ENCODE measurements at regions not wholly inside any gene's neighbourhood (a gene's known extent, or its start where the extent isn't known, plus 50 kb on each side); places are given as distances from the start of the nearest gene placed in this dataset.

DNA sequence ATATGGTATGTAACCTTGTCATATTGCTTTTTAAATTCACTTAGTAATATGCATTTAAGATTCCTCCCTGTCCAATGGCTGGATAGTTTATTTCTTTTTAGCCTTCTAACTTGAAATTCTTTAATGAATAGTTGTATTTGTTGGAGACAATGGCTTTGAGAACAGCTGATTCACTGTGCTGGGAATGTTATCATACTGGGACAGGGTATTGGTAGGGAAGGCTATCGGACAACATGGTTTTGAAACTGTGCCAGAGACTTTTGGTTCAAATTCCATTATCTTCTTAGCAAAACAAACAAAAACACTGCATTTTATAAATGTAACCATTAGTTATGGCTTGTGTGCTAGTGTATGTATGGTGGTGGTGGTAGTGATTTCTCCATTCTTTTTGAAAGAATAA is 517.1 kb upstream of the ANKRD30A start:
- Mint-ChIP-seq H3K27ac (no peak overlapping the region), H3K36me3 (no peaks in the 10 kb centered on the region), H3K4me1 (no peaks in the 10 kb centered on the region), H3K9me3 (peaks cover 2 to 15% (median 6%) of the 10 kb centered on the region in 7 donors), H3K27me3 (ENCODE audit: low read depth in 3 of 3) (no peaks in the 10 kb centered on the region), H3K4me3 (no peak overlapping the region)
- Histone ChIP-seq H3K36me3 (replicated peaks in 1 of 2; ENCODE audit: control insufficient read depth in 1 of 2, insufficient read depth in 2 of 2, low read length in 2 of 2) (no peaks in the 10 kb centered on the region), H4K20me1 (ENCODE audit: insufficient read depth, low read length) (no peaks in the 10 kb centered on the region), H3K79me2 (ENCODE audit: insufficient read depth, low read length) (no peaks in the 10 kb centered on the region), H3K4me3 (replicated peaks in 1 of 3; ENCODE audit: low read depth in 2 of 3, low read length in 3 of 3) (no peak overlapping the region), H2AFZ (ENCODE audit: insufficient read depth, low read depth, low read length, poor library complexity, severe bottlenecking) (no peak overlapping the region), H3K9me3 (replicated peaks in 1 of 2; ENCODE audit: control insufficient read depth in 1 of 2, insufficient read depth in 1 of 2, low read length in 2 of 2) (no peaks in the 10 kb centered on the region), H3K27me3 (ENCODE audit: control insufficient read depth in 2 of 2, insufficient read depth in 2 of 2, low read length in 2 of 2) (no peaks in the 10 kb centered on the region), H3K27ac (ENCODE audit: low read depth in 1 of 2, low read length in 2 of 2) (no peak overlapping the region), H3K4me2 (replicated peaks; ENCODE audit: extremely low read depth, low read length, poor library complexity, severe bottlenecking) (no peak overlapping the region), H3K4me1 (ENCODE audit: control insufficient read depth in 1 of 2, insufficient read depth in 2 of 2, low read length in 2 of 2) (no peaks in the 10 kb centered on the region), H3K9ac (ENCODE audit: insufficient read depth, low read length, poor library complexity, severe bottlenecking) (no peak overlapping the region)
- no peak for DNase-seq
- intact Hi-C loops (cut with micrococcal nuclease): no loop called here
- no CpG with 5 or more reads among the region's 1 CpG for WGBS (ENCODE audit: insufficient coverage)
- TF ChIP-seq, protein P1, sequence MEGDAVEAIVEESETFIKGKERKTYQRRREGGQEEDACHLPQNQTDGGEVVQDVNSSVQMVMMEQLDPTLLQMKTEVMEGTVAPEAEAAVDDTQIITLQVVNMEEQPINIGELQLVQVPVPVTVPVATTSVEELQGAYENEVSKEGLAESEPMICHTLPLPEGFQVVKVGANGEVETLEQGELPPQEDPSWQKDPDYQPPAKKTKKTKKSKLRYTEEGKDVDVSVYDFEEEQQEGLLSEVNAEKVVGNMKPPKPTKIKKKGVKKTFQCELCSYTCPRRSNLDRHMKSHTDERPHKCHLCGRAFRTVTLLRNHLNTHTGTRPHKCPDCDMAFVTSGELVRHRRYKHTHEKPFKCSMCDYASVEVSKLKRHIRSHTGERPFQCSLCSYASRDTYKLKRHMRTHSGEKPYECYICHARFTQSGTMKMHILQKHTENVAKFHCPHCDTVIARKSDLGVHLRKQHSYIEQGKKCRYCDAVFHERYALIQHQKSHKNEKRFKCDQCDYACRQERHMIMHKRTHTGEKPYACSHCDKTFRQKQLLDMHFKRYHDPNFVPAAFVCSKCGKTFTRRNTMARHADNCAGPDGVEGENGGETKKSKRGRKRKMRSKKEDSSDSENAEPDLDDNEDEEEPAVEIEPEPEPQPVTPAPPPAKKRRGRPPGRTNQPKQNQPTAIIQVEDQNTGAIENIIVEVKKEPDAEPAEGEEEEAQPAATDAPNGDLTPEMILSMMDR (IDR thresholded peaks at IDR 0.05): no peak

DNA sequence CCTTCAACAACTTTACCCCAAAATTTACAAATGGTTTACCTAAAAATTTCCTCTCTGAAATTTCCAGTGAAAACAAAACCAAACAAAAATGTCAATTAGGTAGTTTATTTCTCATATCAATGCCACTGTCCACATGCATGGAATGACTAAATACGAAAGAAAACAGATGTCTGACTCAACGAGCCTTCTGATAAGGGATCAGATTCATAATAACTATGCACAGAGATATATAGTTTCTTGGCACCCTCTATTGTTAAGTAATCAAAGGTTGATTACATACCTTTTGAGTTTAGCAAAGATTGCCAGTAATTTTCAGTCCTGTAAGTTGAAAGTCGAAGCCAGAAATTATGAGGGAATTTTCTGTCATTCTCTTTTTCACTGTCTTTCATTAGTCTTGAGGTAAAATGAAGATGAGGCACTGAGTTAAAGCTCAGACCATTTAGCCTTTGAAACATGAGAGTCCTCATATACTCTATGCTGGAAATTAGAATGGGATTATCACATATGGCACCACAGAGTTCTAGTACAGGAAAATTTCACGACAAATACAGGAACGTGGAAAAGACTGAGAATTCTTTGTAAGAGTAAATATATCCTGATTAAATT is 519.1 kb upstream of the ANKRD30A start:
- no peaks in the 10 kb centered on the region for H3K79me2 ChIP-seq (ENCODE audit: insufficient read depth, low read length)
- H3K4me3 ChIP-seq (replicated peaks in 1 of 3; ENCODE audit: low read depth in 2 of 3, low read length in 3 of 3): no peak overlapping the region
- no peaks in the 10 kb centered on the region for H3K9me3 ChIP-seq (replicated peaks in 1 of 2; ENCODE audit: control insufficient read depth in 1 of 2, insufficient read depth in 1 of 2, low read length in 2 of 2)
- intact Hi-C loops (cut with micrococcal nuclease): no loop called here
- Mint-ChIP-seq H3K4me1 (no peaks in the 10 kb centered on the region), H3K27me3 (ENCODE audit: low read depth in 3 of 3) (no peaks in the 10 kb centered on the region), H3K27ac (no peak overlapping the region), H3K4me3 (no peak overlapping the region), H3K36me3 (no peaks in the 10 kb centered on the region), H3K9me3 (peaks cover 0 to 12% (median 4%) of the 10 kb centered on the region in 7 donors)
- H3K27ac ChIP-seq (ENCODE audit: low read depth in 1 of 2, low read length in 2 of 2): no peak overlapping the region
- no peak overlapping the region for H3K9ac ChIP-seq (ENCODE audit: insufficient read depth, low read length, poor library complexity, severe bottlenecking)
- no peaks in the 10 kb centered on the region for H4K20me1 ChIP-seq (ENCODE audit: insufficient read depth, low read length)
- H3K36me3 ChIP-seq (replicated peaks in 1 of 2; ENCODE audit: control insufficient read depth in 1 of 2, insufficient read depth in 2 of 2, low read length in 2 of 2): no peaks in the 10 kb centered on the region
- no peaks in the 10 kb centered on the region for H3K27me3 ChIP-seq (ENCODE audit: control insufficient read depth in 2 of 2, insufficient read depth in 2 of 2, low read length in 2 of 2)
- no peaks in the 10 kb centered on the region for H3K4me1 ChIP-seq (ENCODE audit: control insufficient read depth in 1 of 2, insufficient read depth in 2 of 2, low read length in 2 of 2)
- H2AFZ ChIP-seq (ENCODE audit: insufficient read depth, low read depth, low read length, poor library complexity, severe bottlenecking): no peak overlapping the region
- no peak overlapping the region for H3K4me2 ChIP-seq (replicated peaks; ENCODE audit: extremely low read depth, low read length, poor library complexity, severe bottlenecking)
- no CpG with 5 or more reads among the region's 5 CpGs for WGBS (ENCODE audit: insufficient coverage)
- TF ChIP-seq, protein P1 (IDR thresholded peaks at IDR 0.05): no peak
- DNase-seq: no peak
